ENCODE measurements at regions not wholly inside any gene's neighbourhood (a gene's known extent, or its start where the extent isn't known, plus 50 kb on each side); places are given as distances from the start of the nearest gene placed in this dataset.

DNA sequence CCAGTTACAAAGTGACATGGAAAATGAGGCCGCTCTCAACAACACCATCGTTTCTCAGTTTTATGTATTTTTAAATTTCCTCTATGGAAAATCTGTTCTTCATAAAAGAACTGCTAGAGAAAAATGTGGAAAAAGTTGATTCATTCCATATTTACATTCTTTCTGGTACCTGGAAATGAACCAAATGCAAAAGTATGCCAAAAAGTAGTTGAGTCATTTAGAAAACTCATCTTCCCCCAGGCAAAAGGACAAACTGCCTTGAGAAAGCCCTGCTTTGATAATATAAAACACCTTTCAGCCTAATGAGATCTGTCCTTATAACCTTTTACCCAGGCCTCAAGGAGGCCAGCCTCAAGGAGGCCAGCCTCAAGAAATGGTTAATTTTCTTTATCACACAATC, 283.0 kb upstream of the VEPH1 start:
- DNase-seq (ENCODE audit: low spot score), result no peak
- TF ChIP-seq, protein P1, sequence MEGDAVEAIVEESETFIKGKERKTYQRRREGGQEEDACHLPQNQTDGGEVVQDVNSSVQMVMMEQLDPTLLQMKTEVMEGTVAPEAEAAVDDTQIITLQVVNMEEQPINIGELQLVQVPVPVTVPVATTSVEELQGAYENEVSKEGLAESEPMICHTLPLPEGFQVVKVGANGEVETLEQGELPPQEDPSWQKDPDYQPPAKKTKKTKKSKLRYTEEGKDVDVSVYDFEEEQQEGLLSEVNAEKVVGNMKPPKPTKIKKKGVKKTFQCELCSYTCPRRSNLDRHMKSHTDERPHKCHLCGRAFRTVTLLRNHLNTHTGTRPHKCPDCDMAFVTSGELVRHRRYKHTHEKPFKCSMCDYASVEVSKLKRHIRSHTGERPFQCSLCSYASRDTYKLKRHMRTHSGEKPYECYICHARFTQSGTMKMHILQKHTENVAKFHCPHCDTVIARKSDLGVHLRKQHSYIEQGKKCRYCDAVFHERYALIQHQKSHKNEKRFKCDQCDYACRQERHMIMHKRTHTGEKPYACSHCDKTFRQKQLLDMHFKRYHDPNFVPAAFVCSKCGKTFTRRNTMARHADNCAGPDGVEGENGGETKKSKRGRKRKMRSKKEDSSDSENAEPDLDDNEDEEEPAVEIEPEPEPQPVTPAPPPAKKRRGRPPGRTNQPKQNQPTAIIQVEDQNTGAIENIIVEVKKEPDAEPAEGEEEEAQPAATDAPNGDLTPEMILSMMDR (IDR thresholded peaks at IDR 0.05; ENCODE audit: extremely low read depth, missing control alignments), result no peak

DNA sequence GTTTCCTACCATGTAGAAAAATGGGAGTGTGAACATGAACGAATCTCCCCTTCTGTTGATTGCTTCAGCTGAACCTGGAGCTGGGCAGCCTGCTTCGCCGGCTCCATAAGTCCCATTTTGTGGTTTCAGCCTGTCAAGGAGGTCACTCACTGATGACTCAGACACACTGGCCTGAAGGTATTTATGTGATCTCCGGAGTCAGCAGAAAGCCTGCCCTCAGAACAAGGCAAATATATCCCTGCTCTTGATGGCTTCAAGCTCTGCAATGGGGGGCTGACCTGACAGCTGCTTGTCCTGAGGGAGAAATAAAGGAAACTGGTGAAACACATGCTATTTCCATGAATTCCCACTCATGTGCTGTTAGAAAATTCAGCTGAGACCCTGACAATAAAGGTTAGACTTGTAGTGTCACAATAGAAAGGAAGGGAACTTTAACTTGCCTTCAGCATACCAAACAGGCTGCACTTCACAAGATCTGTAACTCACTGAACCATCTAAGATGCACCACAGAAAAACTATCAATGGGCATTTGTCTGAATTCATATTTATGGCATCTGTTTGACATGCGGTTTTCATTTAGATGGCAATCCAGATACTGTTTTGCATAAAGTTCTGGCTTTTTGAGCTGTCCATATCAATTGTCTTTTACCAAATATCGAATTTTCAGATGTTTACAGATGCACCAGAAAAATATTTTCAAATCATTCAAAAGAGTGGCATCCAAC, 282.0 kb upstream of the VEPH1 start:
- TF ChIP-seq, protein P1 (IDR thresholded peaks at IDR 0.05; ENCODE audit: extremely low read depth, missing control alignments), result no peak
- no peak for DNase-seq (ENCODE audit: low spot score)

DNA sequence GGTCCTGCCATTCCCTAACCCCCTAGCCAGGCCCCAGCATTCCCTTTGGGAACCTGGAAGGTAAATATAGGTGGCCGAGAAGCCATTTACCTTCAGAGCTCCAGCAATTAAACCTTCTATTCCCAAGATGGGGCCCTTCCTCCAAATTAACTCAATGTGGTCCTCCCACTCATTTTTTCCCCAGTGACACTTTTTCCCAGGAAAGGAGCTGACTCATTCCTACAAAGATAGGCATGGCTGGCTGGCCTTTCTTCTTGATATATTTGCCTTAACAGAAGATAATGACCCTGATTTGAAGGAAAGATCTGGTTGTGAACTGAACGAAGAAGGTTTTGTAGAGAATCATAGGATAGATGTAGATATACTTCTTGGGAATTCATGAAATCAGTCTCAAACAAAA, 279.0 kb upstream of the VEPH1 start:
- no peak for DNase-seq (ENCODE audit: low spot score)
- TF ChIP-seq, protein P1 (IDR thresholded peaks at IDR 0.05; ENCODE audit: extremely low read depth, missing control alignments), result no peak

DNA sequence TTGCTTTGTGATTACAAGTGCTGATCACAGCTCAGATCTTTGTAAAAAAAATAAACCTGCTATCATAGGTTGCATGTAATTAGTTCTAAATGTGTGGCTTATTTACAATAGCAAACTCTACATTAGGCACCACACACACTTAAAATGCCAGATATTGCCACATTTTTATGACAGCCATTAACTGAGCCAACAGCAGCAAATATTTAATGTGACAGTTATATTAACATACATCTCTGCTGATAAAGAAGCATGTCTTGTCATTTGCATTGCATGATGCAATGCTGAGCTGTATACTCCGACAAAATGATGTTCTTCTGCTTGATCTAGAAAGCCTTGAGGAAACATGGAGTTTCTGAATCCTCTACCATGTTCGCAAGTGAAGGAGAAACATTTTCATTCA, 273.6 kb upstream of the VEPH1 start:
- DNase-seq (ENCODE audit: low spot score), result no peak
- TF ChIP-seq, protein P1 (IDR thresholded peaks at IDR 0.05; ENCODE audit: extremely low read depth, missing control alignments), result no peak

DNA sequence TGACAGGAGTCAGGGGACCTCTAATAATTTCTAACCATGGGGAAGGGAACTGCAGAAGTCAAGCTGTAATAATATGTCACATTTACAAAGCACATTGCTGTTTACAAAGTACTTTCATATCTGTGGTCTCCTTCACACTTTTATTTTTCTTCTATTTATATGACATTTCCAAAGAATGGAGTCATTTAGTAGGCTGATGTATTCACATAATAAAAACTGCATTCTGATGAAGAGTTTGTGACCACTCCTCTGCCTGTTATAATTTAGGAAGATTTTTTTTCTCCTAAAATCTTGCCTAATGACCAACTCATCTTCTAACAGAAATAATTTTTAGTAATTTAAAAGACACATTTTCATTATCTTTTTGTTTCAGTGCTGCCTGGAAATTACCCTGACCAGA, 272.2 kb upstream of the VEPH1 start:
- TF ChIP-seq, protein P1 (IDR thresholded peaks at IDR 0.05; ENCODE audit: extremely low read depth, missing control alignments), result no peak
- no peak for DNase-seq (ENCODE audit: low spot score)

DNA sequence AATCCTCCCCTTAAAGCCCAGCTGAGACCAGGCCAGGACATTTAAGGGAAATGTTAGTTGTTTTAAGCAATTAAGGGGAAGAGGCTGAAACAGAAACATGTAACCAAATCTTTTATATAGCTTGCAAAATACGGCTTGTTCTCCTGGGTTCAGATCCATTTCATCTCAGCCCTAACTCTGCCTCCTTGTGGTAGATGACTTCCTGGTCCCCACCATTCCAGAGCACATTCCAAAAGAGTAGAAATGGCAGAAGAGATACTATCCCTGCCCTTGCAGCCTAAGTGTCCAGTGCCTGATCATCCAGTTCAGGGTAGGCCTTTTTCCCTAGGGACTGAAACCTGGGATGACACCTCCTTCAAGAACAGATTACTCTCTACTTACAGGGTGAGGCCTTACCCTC, 266.2 kb upstream of the VEPH1 start:
- no peak for DNase-seq (ENCODE audit: low spot score)
- TF ChIP-seq, protein P1 (IDR thresholded peaks at IDR 0.05; ENCODE audit: extremely low read depth, missing control alignments), result no peak

DNA sequence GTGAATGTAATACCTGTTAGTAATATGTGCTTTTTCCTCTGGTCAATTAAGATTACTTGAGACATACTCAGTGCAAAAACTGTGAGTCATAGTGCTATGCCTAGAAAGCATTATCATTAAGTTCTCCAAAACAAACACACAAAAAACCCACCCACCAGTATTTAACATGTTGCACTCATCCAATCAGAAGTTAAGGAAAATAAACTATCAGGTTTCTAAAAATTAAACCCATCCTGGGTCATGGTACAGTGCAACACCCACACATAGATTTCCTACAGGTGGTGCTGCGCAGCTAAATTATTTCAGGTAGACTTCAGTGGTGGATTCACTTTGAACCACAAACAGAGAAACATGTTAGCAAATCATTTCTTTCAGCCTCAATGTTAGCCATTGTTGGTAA, 264.4 kb upstream of the VEPH1 start:
- TF ChIP-seq, protein P1 (IDR thresholded peaks at IDR 0.05; ENCODE audit: extremely low read depth, missing control alignments), result no peak
- DNase-seq (ENCODE audit: low spot score), result no peak
